Choroid plexus epithelial cell (primary cell): ENCODE measurements at regions not wholly inside any gene's neighbourhood (a gene's known extent, or its start where the extent isn't known, plus 50 kb on each side); places are given as distances from the start of the nearest gene placed in this dataset.
A peak's percentile ranks its signal among the peaks of the same experiment; 100 is the strongest.

ENCODE experiments used
- DNase-seq: peaks from one replicate; pipeline ENCODE4 v3.0.0-alpha.2; 2010; ENCODE audit warnings: low read depth
- H3K4me3 ChIP-seq: 2 replicates; pipeline ENCODE4 v1.5.1; 2011; ENCODE audit warnings: low read depth, mild to moderate bottlenecking, control low read depth, low read length, moderate library complexity
- TF ChIP-seq, protein P1 (sequence below): conservative IDR thresholded peaks from 2 replicates; pipeline ENCODE4 v1.5.1; 2011; ENCODE audit warnings: low read depth, mild to moderate bottlenecking, control low read depth, inconsistent platforms, low read length, moderate library complexity

DNA sequence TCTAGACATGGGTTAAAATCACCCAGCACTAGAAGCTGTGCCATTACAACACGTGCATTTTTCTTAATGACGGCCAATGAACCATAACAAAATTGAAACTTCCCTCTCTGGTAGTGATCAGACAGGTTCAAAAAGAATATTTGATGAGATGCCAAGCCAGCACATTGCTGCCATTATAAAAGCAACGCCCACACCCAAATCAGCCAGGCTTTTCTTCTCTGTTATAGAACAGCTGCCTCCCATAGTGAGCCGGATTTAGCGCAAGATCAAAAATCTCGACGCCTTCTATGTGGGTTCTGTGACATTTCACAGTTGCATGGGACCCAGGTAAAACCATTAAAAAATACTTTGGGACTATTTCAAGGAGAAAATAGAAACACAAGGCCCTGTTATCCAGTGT lies 1158.0 kb downstream of the EFNB2 start:
- TF ChIP-seq, protein P1, sequence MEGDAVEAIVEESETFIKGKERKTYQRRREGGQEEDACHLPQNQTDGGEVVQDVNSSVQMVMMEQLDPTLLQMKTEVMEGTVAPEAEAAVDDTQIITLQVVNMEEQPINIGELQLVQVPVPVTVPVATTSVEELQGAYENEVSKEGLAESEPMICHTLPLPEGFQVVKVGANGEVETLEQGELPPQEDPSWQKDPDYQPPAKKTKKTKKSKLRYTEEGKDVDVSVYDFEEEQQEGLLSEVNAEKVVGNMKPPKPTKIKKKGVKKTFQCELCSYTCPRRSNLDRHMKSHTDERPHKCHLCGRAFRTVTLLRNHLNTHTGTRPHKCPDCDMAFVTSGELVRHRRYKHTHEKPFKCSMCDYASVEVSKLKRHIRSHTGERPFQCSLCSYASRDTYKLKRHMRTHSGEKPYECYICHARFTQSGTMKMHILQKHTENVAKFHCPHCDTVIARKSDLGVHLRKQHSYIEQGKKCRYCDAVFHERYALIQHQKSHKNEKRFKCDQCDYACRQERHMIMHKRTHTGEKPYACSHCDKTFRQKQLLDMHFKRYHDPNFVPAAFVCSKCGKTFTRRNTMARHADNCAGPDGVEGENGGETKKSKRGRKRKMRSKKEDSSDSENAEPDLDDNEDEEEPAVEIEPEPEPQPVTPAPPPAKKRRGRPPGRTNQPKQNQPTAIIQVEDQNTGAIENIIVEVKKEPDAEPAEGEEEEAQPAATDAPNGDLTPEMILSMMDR, result no peak
- no peak overlapping the region for H3K4me3 ChIP-seq
- DNase-seq, result no peak

DNA sequence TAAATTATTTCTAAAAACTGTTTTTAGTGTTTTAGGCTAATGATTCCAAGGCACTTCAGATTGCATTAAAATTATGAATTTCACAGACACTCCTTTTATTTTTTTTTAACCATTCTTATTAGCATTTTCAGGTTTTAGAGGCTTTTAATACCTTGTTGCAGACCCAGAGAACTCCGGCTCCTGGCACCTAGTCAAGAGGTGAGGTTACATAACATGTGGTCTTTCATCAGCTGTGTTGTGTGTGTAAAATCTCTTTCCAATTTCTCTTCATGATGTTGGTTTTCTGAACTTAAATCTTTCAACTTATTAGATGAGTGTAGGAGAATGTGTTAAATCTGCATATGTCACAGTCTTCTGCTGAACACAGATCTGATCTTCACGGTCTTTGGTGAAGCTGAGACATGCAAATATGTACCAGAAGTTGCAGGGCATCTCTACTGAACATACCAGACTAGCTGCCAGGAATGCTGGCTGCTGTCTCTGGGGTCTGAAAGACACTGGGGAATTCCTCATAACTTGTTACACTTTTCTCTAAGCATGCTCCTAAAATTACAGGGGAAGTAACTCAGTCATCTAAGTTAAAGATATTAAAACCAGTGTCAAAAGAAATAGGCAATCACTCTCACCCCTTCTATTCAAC lies 1165.3 kb downstream of the EFNB2 start:
- TF ChIP-seq, protein P1, result no peak
- no peak overlapping the region for H3K4me3 ChIP-seq
- peak; percentile 53 for DNase-seq

DNA sequence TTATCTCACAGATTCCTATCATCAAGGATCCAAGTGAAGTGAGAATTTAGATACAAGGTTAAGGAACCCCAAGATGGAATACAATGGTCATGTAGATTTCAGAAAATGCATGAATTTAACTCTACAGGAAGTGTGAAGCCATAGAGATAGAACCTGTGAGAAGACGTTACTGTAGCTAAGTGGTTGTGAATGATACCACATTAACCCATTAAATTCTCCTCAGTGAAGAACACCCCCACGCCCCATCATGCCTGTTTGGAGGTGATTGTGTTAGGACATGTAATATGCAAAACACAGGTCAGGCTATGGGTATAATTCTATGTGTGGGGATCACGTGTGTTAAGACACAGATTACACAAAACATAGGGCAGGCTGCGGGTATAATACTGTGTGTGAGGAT lies 1166.7 kb downstream of the EFNB2 start:
- no peak overlapping the region for H3K4me3 ChIP-seq
- no peak for DNase-seq
- TF ChIP-seq, protein P1, result no peak

DNA sequence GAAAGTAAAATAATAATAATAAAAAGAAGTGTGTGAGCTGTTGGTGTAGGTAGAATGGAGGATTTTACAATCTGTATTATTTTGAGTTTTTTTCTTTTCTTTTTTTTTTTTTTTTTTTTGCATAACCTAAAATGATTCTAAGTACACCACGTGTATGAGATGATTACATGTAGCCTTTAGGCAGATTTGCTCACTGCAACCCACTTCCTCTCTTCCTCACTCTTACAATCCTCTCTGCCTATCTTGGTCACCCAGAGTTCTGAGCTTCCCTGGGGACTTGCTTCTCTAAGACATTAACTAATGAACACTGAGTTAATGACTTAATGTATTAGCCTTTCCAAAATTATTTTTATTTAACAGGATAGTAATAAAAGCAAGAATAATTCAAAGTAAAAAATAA lies 1169.6 kb downstream of the EFNB2 start:
- H3K4me3 ChIP-seq, result no peak overlapping the region
- DNase-seq, result no peak
- TF ChIP-seq, protein P1, result no peak

DNA sequence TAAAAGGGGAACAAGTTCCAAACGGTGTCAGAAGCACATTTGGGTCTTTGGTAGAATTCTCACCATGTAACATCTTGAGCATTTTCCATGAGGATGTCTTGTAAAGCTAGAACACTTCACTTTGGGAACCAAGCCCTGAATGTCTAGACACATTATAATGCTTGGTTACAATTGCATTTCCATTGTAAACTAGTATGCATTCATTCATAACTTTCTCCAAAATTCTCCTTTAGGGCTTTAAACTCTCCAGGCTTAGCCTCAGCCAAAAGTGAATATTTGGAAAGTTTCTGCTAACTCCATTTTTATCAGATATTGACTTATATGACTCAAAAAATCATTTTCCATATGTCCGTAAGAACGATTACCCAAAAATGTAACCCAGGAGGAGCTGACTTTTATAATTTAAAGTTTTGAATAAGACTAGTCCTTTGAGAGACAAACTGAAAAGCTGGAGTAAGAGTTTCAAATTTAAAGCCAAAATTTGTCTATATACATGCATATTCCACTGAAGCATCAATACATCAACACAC lies 1170.4 kb downstream of the EFNB2 start:
- TF ChIP-seq, protein P1, result no peak
- DNase-seq, result no peak

DNA sequence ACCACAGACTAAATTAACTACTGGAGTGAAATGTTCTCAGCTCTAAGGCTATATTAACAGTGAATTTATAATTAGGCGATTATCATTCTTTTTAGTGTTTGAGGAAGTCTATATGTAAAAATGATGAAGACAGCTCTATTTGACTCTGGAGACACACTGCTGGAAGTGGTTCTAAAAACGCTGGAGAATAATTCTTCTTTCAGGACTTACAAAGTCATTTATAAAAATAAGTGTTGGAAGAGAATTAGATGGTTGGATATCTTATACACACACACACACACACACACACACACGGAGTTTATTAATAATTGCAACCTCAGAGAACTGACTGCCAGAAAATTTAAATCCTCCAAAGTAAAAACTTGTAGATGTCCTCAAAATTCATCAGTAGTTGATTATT lies 1171.3 kb downstream of the EFNB2 start:
- H3K4me3 ChIP-seq, result no peak overlapping the region
- no peak for DNase-seq
- TF ChIP-seq, protein P1, result no peak

More for the DNA sequence above, 1170.4 kb downstream of the EFNB2 start:
- H3K4me3 ChIP-seq, result no peak overlapping the region
